IPS-15b (cell line): ENCODE measurements at regions not wholly inside any gene's neighbourhood (a gene's known extent, or its start where the extent isn't known, plus 50 kb on each side); places are given as distances from the start of the nearest gene placed in this dataset.

Source experiments
- H3K27me3 ChIP-seq: one replicate; pipeline ENCODE4 v1.6.1; 2013; ENCODE audit warnings: low read length; ENCODE audit not compliant: control insufficient read depth, insufficient read depth
- H3K36me3 ChIP-seq: one replicate; pipeline ENCODE4 v1.6.1; 2013; ENCODE audit warnings: low read length; ENCODE audit not compliant: control insufficient read depth, insufficient read depth
- H3K4me1 ChIP-seq: one replicate; pipeline ENCODE4 v1.6.1; 2013; ENCODE audit warnings: mild to moderate bottlenecking, low read length; ENCODE audit not compliant: control insufficient read depth, insufficient read depth
- H3K4me3 ChIP-seq: one replicate; pipeline ENCODE4 v1.5.1; 2013; ENCODE audit warnings: low read depth, low read length
- H3K9ac ChIP-seq: one replicate; pipeline ENCODE4 v1.6.1; 2013; ENCODE audit warnings: low read depth, mild to moderate bottlenecking, low read length
- H3K9me3 ChIP-seq: one replicate; pipeline ENCODE4 v1.6.1; 2013; ENCODE audit warnings: mild to moderate bottlenecking, low read length; ENCODE audit not compliant: control insufficient read depth, insufficient read depth

DNA sequence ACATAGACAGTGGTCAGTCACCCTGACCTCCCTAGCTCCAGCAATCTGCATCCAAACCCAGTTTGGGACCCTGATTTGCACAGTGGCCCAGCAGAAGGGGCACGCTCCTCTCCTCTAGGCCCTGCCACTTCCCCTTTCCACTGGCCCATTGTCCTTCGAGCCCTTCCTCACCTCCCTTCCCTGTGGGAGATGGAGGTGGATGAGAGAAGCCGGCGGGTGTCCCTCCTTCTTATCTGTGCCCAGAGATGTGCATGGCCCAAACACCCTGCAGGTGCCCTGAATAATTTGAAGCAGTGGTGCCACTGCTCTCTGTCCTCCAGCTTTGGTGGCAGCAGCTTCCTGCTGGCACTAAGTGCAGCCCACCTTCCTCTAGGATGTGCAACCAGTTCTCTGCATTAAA, 140.0 kb downstream of the BARX1 start:
- no peaks in the 10 kb centered on the region for H3K27me3 ChIP-seq

DNA sequence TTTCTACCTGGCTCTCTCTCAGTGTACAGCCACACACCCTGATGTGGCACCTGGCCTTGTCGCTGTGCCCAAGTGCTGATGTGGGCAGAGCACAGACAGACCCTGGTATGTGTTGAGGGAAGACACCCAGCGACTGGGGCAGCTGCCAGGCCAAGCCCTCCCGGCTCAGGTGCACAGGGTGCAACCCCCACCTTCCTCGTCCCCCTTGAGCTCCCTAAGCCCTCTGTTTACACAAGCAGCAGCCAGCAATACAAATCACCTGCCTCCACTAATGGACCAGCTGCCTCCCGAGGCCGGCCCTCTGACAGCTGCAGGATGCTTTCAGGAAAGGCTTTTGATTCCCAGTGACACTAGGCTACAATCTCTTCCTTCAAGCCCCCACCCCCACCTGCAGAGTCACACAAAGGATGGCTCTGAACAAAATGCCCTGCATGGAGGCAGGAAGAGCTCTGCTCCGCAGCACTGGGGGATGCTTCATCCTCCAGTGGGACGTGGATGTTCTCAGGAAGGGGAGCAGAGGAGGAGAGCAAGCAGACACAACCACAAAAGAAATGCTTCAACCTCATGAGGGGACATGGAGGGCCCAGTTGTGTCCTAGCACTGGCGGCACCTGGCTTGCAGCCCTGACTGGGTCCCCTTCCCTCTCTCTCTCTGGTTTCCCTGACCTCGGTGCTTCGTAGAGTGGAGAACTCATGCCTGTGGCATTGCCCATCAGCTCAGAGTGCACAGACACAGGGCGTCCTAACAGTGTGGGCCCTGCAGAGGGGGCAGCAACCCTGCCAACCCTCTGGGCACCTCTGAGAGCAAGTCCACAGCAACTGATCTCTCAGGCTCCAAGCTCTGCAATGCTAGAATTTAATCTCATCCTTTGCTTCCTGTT, 140.8 kb downstream of the BARX1 start:
- no peaks in the 10 kb centered on the region for H3K27me3 ChIP-seq
- H3K36me3 ChIP-seq = no peaks in the 10 kb centered on the region
- no peaks in the 10 kb centered on the region for H3K9me3 ChIP-seq
- H3K4me3 ChIP-seq = no peak overlapping the region
- no peak overlapping the region for H3K9ac ChIP-seq
- peaks cover 7% of the 10 kb centered on the region for H3K4me1 ChIP-seq

More for the DNA sequence above, 140.0 kb downstream of the BARX1 start:
- H3K9ac ChIP-seq = no peak overlapping the region
- H3K9me3 ChIP-seq = no peaks in the 10 kb centered on the region
- H3K36me3 ChIP-seq = no peaks in the 10 kb centered on the region
- peaks cover 7% of the 10 kb centered on the region for H3K4me1 ChIP-seq
- H3K4me3 ChIP-seq = no peak overlapping the region

DNA sequence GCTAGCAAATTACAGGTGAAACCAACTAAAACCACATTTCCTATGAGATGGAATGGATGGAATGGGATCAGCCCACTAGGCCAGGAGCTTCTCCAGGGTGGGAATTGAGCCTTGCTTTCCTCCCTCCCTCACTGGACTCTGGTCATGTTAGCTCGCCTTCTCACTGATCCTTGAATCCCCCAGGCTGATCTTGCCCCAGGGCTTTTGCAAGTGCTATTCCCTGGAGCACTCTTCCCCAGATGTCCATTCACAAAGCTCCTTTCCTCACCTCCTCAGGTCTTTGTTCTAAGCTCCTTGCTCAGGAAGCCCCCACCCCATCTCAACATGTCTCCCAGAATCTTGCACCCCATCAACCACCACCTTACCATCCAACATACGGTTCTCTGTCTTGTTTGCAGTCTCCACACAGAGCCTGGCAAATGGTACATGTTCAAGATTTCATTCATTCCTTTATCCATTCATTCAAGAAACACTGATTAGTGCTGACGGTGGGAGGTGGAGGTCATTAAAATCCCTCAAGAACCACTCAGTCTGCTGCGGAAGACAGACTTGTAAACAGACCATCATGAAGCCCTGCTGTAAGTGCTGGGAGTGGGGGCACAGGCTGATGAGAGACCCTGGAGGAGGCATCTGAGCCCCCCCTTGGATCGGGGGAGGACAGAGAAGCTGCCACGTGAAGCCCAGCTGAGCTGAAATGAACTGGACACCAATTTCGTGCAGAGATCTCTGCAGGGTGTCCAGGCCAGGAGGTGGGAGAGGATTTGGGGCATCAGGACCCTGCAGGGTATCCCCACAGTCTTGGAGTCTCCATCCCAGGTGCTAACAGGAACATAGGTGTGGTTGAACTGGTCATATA, 141.7 kb downstream of the BARX1 start:
- Histone ChIP-seq H3K9ac (no peak overlapping the region), H3K4me1 (peaks cover 7% of the 10 kb centered on the region), H3K36me3 (no peaks in the 10 kb centered on the region), H3K4me3 (no peak overlapping the region), H3K27me3 (no peaks in the 10 kb centered on the region), H3K9me3 (no peaks in the 10 kb centered on the region)

DNA sequence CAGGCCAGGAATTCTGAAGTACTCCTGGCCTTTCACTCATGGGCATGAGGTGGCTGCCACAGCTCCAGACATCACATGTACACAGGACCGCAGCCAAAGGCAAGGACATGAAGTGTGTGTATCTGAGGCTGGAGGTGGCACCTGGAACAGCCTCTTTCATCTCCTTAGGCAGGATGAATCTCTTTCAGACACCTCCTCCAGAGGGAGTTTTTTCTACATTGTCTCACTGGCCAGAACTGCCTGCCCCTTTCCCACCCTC, 142.8 kb downstream of the BARX1 start:
- Histone ChIP-seq H3K27me3 (no peaks in the 10 kb centered on the region), H3K36me3 (no peaks in the 10 kb centered on the region), H3K9ac (no peak overlapping the region), H3K4me3 (no peak overlapping the region), H3K4me1 (peaks cover 7% of the 10 kb centered on the region), H3K9me3 (no peaks in the 10 kb centered on the region)

DNA sequence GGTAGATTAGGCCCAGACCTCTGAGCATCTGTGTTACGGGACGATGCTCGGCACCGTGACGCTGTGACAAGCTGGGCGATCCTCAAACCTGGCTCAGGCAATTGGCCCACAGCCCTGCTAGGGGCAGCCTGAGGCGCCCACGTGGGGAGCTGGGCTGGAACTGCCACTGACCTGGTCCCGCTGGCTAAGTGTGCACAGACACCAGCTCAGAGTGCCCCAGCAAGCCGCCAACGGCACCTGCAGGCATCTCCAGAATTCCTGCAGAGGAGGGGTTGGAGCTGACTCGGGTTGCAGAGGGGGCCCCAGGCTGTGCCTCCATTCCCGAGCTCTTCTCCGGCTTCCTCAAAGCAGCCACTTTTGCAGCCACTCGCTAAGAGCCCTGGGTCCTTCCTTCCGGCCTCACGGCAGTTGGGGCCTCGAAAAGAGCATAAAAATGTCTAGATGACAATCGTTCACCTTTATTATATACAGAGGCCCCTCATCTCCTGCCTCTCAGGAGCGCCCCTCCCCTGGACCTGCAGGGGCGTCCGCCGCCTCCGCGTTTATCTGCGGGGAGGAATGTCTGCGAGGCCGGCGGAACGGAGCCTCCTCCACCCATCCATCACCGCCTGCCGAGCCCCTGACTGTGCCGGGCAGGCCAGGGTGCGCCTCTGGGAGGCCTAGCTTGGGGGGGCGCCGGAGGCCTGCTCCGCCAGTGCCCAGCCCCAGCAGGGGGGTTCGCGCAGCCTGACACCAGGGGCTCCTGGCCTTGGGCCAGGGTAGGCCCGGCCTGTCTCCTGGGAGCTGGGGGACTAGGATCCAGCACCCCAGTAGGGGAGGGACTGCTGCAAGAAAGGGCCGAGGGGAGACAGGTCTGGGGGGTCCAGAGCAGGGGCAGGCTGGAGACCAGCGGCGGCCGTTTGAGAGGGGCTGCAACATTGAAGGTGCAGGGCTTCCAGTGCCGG, 144.9 kb downstream of the BARX1 start:
- H3K27me3 ChIP-seq = no peaks in the 10 kb centered on the region

DNA sequence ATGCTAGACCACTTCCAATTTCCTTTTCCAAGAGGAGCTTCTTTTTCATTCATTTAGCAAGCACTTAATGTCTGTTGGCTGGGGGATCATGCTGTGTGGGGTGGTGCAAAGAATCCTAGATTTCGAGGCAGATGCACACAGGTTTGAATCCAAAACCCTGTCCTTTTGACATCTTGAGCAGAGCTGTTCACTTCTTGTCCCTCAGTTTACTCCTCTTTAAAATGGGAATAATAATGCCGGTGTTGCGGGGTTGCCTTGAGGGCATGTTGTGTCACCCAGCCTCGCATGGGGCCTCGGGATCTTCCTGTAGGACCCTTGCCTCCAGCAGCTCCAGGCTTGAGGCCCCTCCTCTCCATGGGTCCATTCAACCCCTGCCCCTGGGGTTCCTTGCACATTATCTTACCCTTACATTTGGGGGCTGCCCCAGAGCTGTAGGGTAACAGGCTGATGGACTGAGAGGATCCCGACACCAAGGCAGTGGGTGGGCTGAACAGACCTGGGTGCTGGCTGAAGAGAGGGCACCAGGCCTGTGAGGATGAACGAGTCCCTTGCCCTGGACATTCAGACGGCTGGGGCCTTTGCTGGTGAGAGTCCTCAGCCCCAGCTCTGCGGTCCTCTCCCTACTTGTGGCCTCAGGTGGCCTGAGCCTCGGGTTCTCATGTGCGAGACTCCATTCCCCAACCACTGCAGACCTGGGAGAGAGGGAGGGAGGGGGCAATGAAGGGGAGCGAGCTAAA, 145.8 kb downstream of the BARX1 start:
- Histone ChIP-seq H3K9me3 (no peaks in the 10 kb centered on the region), H3K36me3 (no peaks in the 10 kb centered on the region), H3K4me1 (peaks cover 3% of the 10 kb centered on the region), H3K27me3 (no peaks in the 10 kb centered on the region), H3K9ac (no peak overlapping the region), H3K4me3 (no peak overlapping the region)

More for the DNA sequence above, 144.9 kb downstream of the BARX1 start:
- no peak overlapping the region for H3K9ac ChIP-seq
- no peaks in the 10 kb centered on the region for H3K9me3 ChIP-seq
- no peaks in the 10 kb centered on the region for H3K36me3 ChIP-seq
- H3K4me3 ChIP-seq = no peak overlapping the region
- H3K4me1 ChIP-seq = peaks cover 7% of the 10 kb centered on the region

DNA sequence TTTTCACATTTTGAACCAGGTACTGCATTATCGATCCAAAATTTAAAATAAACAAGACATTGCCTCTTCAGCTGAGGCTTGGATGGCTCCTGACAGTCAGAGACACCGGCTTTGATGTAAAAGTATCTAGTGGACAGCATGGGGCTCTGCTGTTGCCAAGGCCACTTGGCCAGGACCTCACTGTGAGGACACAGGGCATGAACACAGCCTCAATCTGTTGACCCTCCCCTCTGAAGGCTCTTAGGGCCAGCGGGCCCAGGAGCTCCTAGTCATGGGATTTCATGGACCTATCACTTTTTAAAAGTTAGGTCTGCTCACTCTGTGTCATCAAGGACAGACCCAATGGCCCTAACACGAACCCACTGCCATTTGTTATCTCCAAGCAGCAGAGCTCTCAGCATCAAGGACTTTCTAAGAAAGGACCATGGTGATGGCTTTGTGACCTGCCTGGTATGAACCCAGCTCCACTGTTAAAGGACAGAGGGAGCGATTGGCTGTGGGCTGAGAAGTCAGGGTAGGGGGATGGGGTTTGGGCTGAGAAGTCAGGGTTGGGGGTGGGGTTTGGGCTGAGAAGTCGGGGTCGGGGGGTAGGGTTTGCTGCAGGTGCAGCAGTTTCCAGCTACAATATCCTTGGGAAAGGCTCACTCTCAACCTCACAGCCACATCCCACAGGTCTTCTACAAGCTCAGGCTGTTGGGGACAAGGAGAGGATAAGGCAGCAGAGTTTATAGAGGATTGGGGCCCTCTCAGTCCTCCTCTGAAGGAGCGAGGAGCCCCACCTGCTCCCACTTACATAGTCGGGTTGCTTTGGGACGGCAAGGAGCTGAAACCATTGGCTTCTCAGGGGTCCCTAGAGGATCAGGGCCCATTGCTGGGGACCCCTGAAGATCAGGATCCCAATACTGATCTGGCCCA, 146.8 kb downstream of the BARX1 start:
- no peak overlapping the region for H3K4me3 ChIP-seq
- no peaks in the 10 kb centered on the region for H3K36me3 ChIP-seq
- no peaks in the 10 kb centered on the region for H3K4me1 ChIP-seq
- H3K9me3 ChIP-seq = no peaks in the 10 kb centered on the region
- no peaks in the 10 kb centered on the region for H3K27me3 ChIP-seq
- no peak overlapping the region for H3K9ac ChIP-seq

DNA sequence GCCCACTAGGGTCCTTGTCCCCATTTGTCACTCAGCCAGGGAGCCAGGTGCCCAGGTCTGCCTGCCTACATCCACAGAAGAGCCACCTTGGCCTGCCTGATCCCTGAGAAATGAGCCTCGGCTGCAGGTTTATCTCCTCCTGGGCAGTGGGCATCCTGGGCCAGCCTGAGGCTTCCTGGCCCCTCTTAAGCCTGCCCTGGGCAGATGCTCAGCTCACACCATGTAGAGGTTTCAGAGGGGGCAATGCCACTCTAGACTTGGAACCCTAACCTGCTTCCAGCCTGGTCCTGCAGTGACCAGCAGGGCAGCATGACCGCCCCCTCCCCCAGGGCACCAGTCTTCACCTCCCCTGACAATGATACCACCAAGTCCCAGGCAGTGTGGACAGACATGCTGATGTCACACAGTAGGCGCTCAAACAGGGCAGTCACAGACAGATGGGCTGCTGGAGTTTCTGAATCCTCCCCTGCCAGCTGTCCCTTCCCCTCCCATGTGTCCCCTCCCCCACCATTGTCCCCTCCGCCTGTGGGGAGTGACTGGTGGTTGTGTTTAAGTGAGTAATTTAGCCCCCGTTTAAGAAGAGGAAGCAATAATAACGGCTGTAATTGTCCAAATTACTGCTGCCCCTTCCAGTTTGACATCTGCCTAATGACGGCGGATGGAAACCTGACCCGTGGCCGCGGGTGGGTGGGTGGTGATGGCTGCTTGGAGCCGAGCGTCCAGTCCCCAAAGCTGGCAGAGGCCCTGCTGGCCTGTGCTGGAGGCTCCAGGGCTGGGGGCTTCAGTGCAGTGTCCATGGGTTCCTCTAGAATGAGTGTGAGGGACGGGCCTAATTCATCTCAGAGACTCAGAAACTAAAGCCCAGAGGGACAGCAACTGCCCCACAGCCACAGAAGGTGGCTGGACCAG, 147.7 kb downstream of the BARX1 start:
- Histone ChIP-seq H3K4me1 (no peaks in the 10 kb centered on the region), H3K27me3 (no peaks in the 10 kb centered on the region), H3K36me3 (no peaks in the 10 kb centered on the region), H3K9ac (no peak overlapping the region), H3K4me3 (no peak overlapping the region), H3K9me3 (no peaks in the 10 kb centered on the region)

DNA sequence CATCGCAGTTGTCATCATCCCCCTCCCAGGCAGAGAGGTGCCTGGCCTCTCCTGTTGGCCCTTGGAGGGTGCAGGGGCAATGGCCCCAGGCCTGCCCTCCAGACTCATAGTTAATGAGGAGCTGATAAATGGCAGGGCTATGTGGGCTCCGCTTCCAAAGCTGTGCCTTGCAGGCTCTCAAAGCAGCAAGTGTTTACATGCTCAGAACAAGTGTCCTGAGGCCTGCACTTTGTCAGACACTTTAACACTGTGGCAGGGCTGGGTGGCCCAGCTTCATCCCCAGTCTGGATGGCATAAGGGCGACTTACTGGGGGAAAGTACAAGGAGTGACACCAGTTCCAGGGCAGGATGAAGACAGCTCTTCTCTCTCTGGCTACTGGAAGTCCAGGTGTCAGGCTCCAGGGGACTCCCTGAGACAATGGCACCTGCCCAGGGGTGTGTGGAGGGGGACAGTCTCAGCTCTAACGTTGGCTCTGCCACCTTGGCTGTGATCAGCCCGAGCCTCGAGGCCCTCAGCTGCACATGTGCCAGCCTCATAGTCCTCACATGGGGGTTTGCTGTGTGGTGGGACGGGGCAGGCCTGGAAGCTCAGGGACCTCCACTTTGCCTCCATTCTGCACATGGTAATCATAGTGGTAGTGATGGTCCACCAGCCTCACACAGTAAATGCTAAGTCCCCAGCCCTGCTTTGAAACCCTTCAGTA, 153.4 kb downstream of the BARX1 start:
- Histone ChIP-seq H3K9me3 (no peaks in the 10 kb centered on the region), H3K4me3 (no peak overlapping the region), H3K9ac (no peak overlapping the region), H3K4me1 (no peaks in the 10 kb centered on the region), H3K27me3 (no peaks in the 10 kb centered on the region), H3K36me3 (no peaks in the 10 kb centered on the region)
